HCEC 1CT (cell line): ENCODE measurements at regions not wholly inside any gene's neighbourhood (a gene's known extent, or its start where the extent isn't known, plus 50 kb on each side); places are given as distances from the start of the nearest gene placed in this dataset.
"Not testable (repeated sequence)": the region's sequence is repeated elsewhere in the genome, so short reads cannot be mapped to it uniquely, and the experiment has no call there.

Source experiments
- DNase-seq: peaks from one replicate; pipeline ENCODE4 v3.0.0-alpha.2; 2017

- DNase-seq: no peak
These were observed 976.5 kb downstream of the RPA4 start for GRCh38 chrX:97860226-97860625.

- no peak for DNase-seq
These were observed 979.6 kb downstream of the RPA4 start for GRCh38 chrX:97863261-97863660.

GRCh38 chrX:97867266-97867665 lies 983.6 kb downstream of the RPA4 start:
- no peak for DNase-seq

GRCh38 chrX:97876697-97877407 lies 993.1 kb downstream of the RPA4 start:
- no peak for DNase-seq

- DNase-seq: no peak
These were observed 998.6 kb downstream of the RPA4 start for GRCh38 chrX:97882306-97882705.

GRCh38 chrX:97895751-97896150 lies 1012.0 kb downstream of the RPA4 start:
- DNase-seq: no peak

- DNase-seq: no peak
These were observed 1014.3 kb downstream of the RPA4 start for GRCh38 chrX:97897998-97898397.

- no peak for DNase-seq
These were observed 1015.1 kb downstream of the RPA4 start for GRCh38 chrX:97898798-97899197.

- no peak for DNase-seq
These were observed 1024.1 kb downstream of the RPA4 start for GRCh38 chrX:97907791-97908190.

- DNase-seq: no peak
These were observed 1025.5 kb downstream of the RPA4 start for GRCh38 chrX:97909245-97909644.

GRCh38 chrX:97915390-97915789 lies 1031.7 kb downstream of the RPA4 start:
- not testable (repeated sequence) for DNase-seq

- DNase-seq: not testable (repeated sequence)
These were observed 1037.5 kb downstream of the RPA4 start for GRCh38 chrX:97921223-97921622.

- no peak for DNase-seq
These were observed 1047.9 kb downstream of the RPA4 start for GRCh38 chrX:97931586-97931985.

- no peak for DNase-seq
These were observed 1052.6 kb downstream of the RPA4 start for GRCh38 chrX:97936296-97936695.

- no peak for DNase-seq
These were observed 1055.0 kb downstream of the RPA4 start for GRCh38 chrX:97938706-97939105.

- no peak for DNase-seq
These were observed 1084.9 kb downstream of the RPA4 start for GRCh38 chrX:97968376-97969163.

- no peak for DNase-seq
These were observed 1100.9 kb downstream of the RPA4 start for GRCh38 chrX:97984641-97985040.

- no peak for DNase-seq
These were observed 1101.4 kb downstream of the RPA4 start for GRCh38 chrX:97985096-97985495.

- no peak for DNase-seq
These were observed 1104.3 kb downstream of the RPA4 start for GRCh38 chrX:97987979-97988378.

- DNase-seq: no peak
These were observed 1112.1 kb downstream of the RPA4 start for GRCh38 chrX:97995834-97996233.

- DNase-seq: no peak
These were observed 1145.0 kb downstream of the RPA4 start for GRCh38 chrX:98028691-98029090.

- DNase-seq: no peak
These were observed 1146.2 kb downstream of the RPA4 start for GRCh38 chrX:98029861-98030260.

GRCh38 chrX:98057176-98057575 lies 1173.5 kb downstream of the RPA4 start:
- DNase-seq: no peak

- no peak for DNase-seq
These were observed 1181.4 kb downstream of the RPA4 start for GRCh38 chrX:98065151-98065550.

GRCh38 chrX:98067611-98068010 lies 1183.9 kb downstream of the RPA4 start:
- no peak for DNase-seq
